Fibroblast of the aortic adventitia (primary cell): ENCODE measurements at regions not wholly inside any gene's neighbourhood (a gene's known extent, or its start where the extent isn't known, plus 50 kb on each side); places are given as distances from the start of the nearest gene placed in this dataset.
"Not testable (repeated sequence)": the region's sequence is repeated elsewhere in the genome, so short reads cannot be mapped to it uniquely, and the experiment has no call there.

Experiments used
- DNase-seq: peaks from one replicate; pipeline ENCODE4 v3.0.0-alpha.2; 2010; ENCODE audit warnings: low read depth
- H3K4me3 ChIP-seq: 2 replicates; pipeline ENCODE4 v1.5.1; 2011; ENCODE audit warnings: low read depth, mild to moderate bottlenecking, control low read depth, low read length, moderate library complexity
- CTCF ChIP-seq: IDR thresholded peaks from 2 replicates; pipeline ENCODE4 v1.5.1; 2011; ENCODE audit warnings: mild to moderate bottlenecking, low read length, control low read depth, inconsistent platforms; ENCODE audit not compliant: insufficient read depth

- no peak for TF ChIP-seq CTCF
- H3K4me3 ChIP-seq = no peak overlapping the region
- DNase-seq = no peak
Observed at GRCh38 chr2:75846683-75847190, 136.0 kb upstream of the GCFC2 start.

GRCh38 chr2:75844651-75845050 is 133.9 kb upstream of the GCFC2 start:
- DNase-seq = no peak
- no peak overlapping the region for H3K4me3 ChIP-seq
- no peak for TF ChIP-seq CTCF

GRCh38 chr2:75834588-75834987 is 123.9 kb upstream of the GCFC2 start:
- H3K4me3 ChIP-seq, DNase-seq: not testable (repeated sequence)

GRCh38 chr2:75833386-75833785 is 122.7 kb upstream of the GCFC2 start:
- TF ChIP-seq CTCF = no peak
- no peak overlapping the region for H3K4me3 ChIP-seq
- no peak for DNase-seq

- TF ChIP-seq CTCF = no peak
- no peak for DNase-seq
- H3K4me3 ChIP-seq = no peak overlapping the region
Observed at GRCh38 chr2:75828826-75829225, 118.1 kb upstream of the GCFC2 start.

- not testable (repeated sequence) for DNase-seq, H3K4me3 ChIP-seq
Observed at GRCh38 chr2:75823515-75823914, 112.8 kb upstream of the GCFC2 start.

GRCh38 chr2:75822336-75822735 is 111.6 kb upstream of the GCFC2 start:
- no peak for DNase-seq
- TF ChIP-seq CTCF = no peak
- H3K4me3 ChIP-seq = no peak overlapping the region

GRCh38 chr2:75820693-75821092 is 110.0 kb upstream of the GCFC2 start:
- DNase-seq = no peak
- TF ChIP-seq CTCF = no peak
- no peak overlapping the region for H3K4me3 ChIP-seq
